Keratinocyte (primary cell): ENCODE measurements at regions not wholly inside any gene's neighbourhood (a gene's known extent, or its start where the extent isn't known, plus 50 kb on each side); places are given as distances from the start of the nearest gene placed in this dataset.

Experiments used
- DNase-seq: peaks from one replicate; pipeline ENCODE4 v3.0.0-alpha.2; 2011; ENCODE audit warnings: low read depth, missing footprints, low spot score
- FAIRE-seq: peaks from 2 replicates; lab custom pipeline; 2011; peaks lifted over from hg19 to GRCh38; lab: Jason Lieb, UNC
- H2AFZ ChIP-seq: 2 replicates; pipeline ENCODE4 v1.6.0; 2012; ENCODE audit warnings: low read length, control low read depth, inconsistent platforms; ENCODE audit not compliant: control insufficient read depth
- H3K27ac ChIP-seq: 2 replicates; pipeline ENCODE4 v1.5.1; 2011; ENCODE audit warnings: low read length; ENCODE audit not compliant: control insufficient read depth, insufficient read depth
- H3K27me3 ChIP-seq: 3 replicates; pipeline ENCODE4 v1.6.0; 2011; ENCODE audit warnings: low read length; ENCODE audit not compliant: control insufficient read depth, insufficient read depth; ENCODE audit errors: extremely low read depth
- H3K36me3 ChIP-seq, 2 experiments: 2 replicates in 1 of 2; 3 replicates in 1 of 2; pipeline ENCODE4 v1.5.1; 2011; ENCODE audit warnings: low read length in 2 of 2, mild to moderate bottlenecking in 1 of 2; ENCODE audit not compliant: control insufficient read depth in 2 of 2, insufficient read depth in 2 of 2; ENCODE audit errors: extremely low read depth in 1 of 2
- H3K4me1 ChIP-seq: 3 replicates; pipeline ENCODE4 v1.5.1; 2011; ENCODE audit warnings: low read length; ENCODE audit not compliant: control insufficient read depth, insufficient read depth; ENCODE audit errors: extremely low read depth
- H3K4me2 ChIP-seq: 3 replicates; pipeline ENCODE4 v1.6.0; 2011; ENCODE audit warnings: low read depth, low read length; ENCODE audit not compliant: control insufficient read depth, insufficient read depth; ENCODE audit errors: extremely low read depth
- H3K4me3 ChIP-seq, 3 experiments: fragments of 200-600 bp in 1 of 3; sonication (generic) in 1 of 3; 2 replicates in 2 of 3; 3 replicates in 1 of 3; pipeline ENCODE4 v1.5.1; 2011 to 2016; ENCODE audit warnings: low read length in 3 of 3, mild to moderate bottlenecking in 3 of 3, control low read depth in 2 of 3, inconsistent platforms in 1 of 3, low read depth in 1 of 3, mixed read lengths in 1 of 3, mixed run types in 1 of 3, moderate library complexity in 1 of 3; ENCODE audit not compliant: control insufficient read depth in 2 of 3, insufficient read depth in 2 of 3; ENCODE audit errors: extremely low read depth in 1 of 3
- H3K79me2 ChIP-seq: 2 replicates; pipeline ENCODE4 v1.6.0; 2012; ENCODE audit warnings: low read length; ENCODE audit not compliant: control insufficient read depth, insufficient read depth
- H3K9ac ChIP-seq: 3 replicates; pipeline ENCODE4 v1.6.0; 2011; ENCODE audit warnings: low read length; ENCODE audit not compliant: control insufficient read depth, insufficient read depth; ENCODE audit errors: extremely low read depth
- H3K9me1 ChIP-seq: 3 replicates; pipeline ENCODE4 v1.6.0; 2011; ENCODE audit warnings: low read length; ENCODE audit not compliant: control insufficient read depth, insufficient read depth; ENCODE audit errors: extremely low read depth
- H3K9me3 ChIP-seq: 2 replicates; pipeline ENCODE4 v1.5.1; 2012; ENCODE audit warnings: low read depth, low read length; ENCODE audit not compliant: control insufficient read depth
- H4K20me1 ChIP-seq: 3 replicates; pipeline ENCODE4 v1.6.0; 2011; ENCODE audit warnings: low read length; ENCODE audit not compliant: control insufficient read depth, insufficient read depth; ENCODE audit errors: extremely low read depth
- CTCF ChIP-seq, 3 experiments: IDR thresholded peaks in 1 of 3; conservative IDR thresholded peaks in 1 of 3; optimal IDR thresholded peaks in 1 of 3; 2 replicates in 2 of 3; 3 replicates in 1 of 3; pipeline versions ENCODE3 to v1.5.1; 2011; ENCODE audit warnings: low read length in 3 of 3, mild to moderate bottlenecking in 3 of 3, moderate library complexity in 2 of 3, control low read depth in 1 of 3, inconsistent platforms in 1 of 3; ENCODE audit not compliant: insufficient read depth in 2 of 3; ENCODE audit errors: extremely low read depth in 1 of 3
- EZH2 ChIP-seq: IDR thresholded peaks from one replicate; pipeline ENCODE4 v1.6.1; 2012; ENCODE audit warnings: inconsistent platforms, mild to moderate bottlenecking, low read length, moderate library complexity
- dilution Hi-C: fragments of 300-500 bp; cut with MboI; formaldehyde crosslinking; loops from one replicate; pipeline ENCODE4 v1.7.0; 2020; ENCODE audit warnings: low sequenced_read_pairs; ENCODE audit not compliant: extremely low pct_ligation_motif_present

DNA sequence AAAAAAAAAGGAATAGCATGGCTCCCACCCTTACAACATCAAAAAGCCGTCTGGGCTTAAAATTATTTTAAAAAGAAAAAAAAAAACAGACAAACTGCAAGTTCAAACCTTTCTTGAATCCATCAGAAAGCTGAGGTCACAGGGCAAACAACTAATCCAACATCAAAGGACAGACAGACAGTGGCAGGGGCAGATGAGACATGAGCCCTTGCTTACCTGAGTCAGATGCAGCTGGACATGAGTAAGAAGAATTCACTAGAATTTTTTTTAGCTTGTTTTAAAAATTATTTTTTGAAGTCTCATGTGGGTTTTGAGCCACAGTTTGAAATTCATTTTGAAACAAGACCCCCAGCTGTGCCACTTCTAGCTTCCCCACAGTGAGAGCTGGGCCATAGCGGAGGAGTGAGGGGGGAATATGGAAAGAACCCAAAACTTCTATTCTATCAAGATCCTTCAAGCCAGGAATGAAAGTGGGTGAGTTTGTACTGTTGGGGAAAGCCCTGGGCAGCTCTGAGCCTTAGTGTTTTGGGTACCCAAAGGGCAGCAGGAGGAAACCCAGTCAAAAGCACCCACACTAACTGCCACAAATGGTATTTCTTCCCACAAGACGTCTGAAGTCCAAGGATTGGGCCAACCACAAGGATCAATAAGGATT lies 111.4 kb downstream of the ATXN3L start:
- H2AFZ ChIP-seq: no peak overlapping the region
- no peak overlapping the region for H3K27ac ChIP-seq
- no peaks in the 10 kb centered on the region for H3K79me2 ChIP-seq
- no peak for DNase-seq
- no peak overlapping the region for H3K9ac ChIP-seq
- H3K4me2 ChIP-seq: no peak overlapping the region
- no peak overlapping the region for H3K4me3 ChIP-seq
- no peaks in the 10 kb centered on the region for H3K9me3 ChIP-seq
- no peaks in the 10 kb centered on the region for H4K20me1 ChIP-seq
- no peaks in the 10 kb centered on the region for H3K36me3 ChIP-seq
- no peak for TF ChIP-seq EZH2
- no peak for TF ChIP-seq CTCF (optimal IDR thresholded peaks at IDR 0.05 in 1 of 3, IDR thresholded peaks at IDR 0.05 in 1 of 3, conservative IDR thresholded peaks at IDR 0.05 in 1 of 3; ENCODE audit: extremely low read depth in 1 of 3, insufficient read depth in 2 of 3, low read length in 3 of 3)
- H3K9me1 ChIP-seq: no peaks in the 10 kb centered on the region
- H3K27me3 ChIP-seq: no peaks in the 10 kb centered on the region
- H3K4me1 ChIP-seq: peaks cover 2% of the 10 kb centered on the region
- no peak for FAIRE-seq
- dilution Hi-C loops: no loop called here

DNA sequence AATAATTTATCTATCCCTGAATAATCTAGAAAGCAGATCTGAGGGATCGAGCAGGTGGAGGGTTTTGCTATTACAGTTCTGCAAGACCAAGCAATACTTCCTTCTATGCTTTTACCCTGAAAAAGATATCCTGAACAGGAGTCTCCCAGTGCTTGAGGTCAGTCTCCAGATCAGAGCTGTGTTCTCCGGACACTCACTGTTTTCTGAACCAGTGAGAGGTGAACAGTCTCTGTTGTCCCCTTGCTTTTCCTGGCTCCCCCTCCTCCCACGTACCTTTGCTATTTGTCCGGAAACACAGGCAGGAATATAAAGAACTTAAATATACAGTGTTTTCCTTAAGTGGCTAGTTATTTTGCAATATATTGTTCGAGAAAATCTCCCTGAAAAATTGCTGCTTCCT lies 116.6 kb downstream of the ATXN3L start:
- peaks cover 3% of the 10 kb centered on the region for H3K4me1 ChIP-seq
- H4K20me1 ChIP-seq: no peaks in the 10 kb centered on the region
- no peak overlapping the region for H2AFZ ChIP-seq
- no peak overlapping the region for H3K4me3 ChIP-seq
- DNase-seq: no peak
- no peak overlapping the region for H3K9ac ChIP-seq
- TF ChIP-seq EZH2 (no peak), CTCF (optimal IDR thresholded peaks at IDR 0.05 in 1 of 3, IDR thresholded peaks at IDR 0.05 in 1 of 3, conservative IDR thresholded peaks at IDR 0.05 in 1 of 3; ENCODE audit: extremely low read depth in 1 of 3, insufficient read depth in 2 of 3, low read length in 3 of 3) (no peak)
- no peaks in the 10 kb centered on the region for H3K9me3 ChIP-seq
- dilution Hi-C loops: no loop called here
- no peaks in the 10 kb centered on the region for H3K36me3 ChIP-seq
- H3K27me3 ChIP-seq: peaks cover 3% of the 10 kb centered on the region
- no peaks in the 10 kb centered on the region for H3K9me1 ChIP-seq
- FAIRE-seq: no peak
- H3K4me2 ChIP-seq: no peak overlapping the region
- H3K79me2 ChIP-seq: no peaks in the 10 kb centered on the region
- no peak overlapping the region for H3K27ac ChIP-seq
